Suprapubic skin (tissue), 4 donors: ENCODE measurements at regions not wholly inside any gene's neighbourhood (a gene's known extent, or its start where the extent isn't known, plus 50 kb on each side); places are given as distances from the start of the nearest gene placed in this dataset.
"Not testable (repeated sequence)": the region's sequence is repeated elsewhere in the genome, so short reads cannot be mapped to it uniquely, and the experiment has no call there.

ENCODE experiments used
- DNase-seq, 2 donors: peaks; one replicate each; pipeline ENCODE4 v3.0.0-alpha.2; 2019; ENCODE audit warnings: low spot score in 2 of 2
- H3K27ac ChIP-seq: fragments of 200-600 bp; sonication (generic); one replicate; pipeline ENCODE4 v1.5.1; 2019
- H3K27me3 ChIP-seq: fragments of 200-600 bp; sonication (generic); one replicate; pipeline ENCODE4 v1.5.1; 2019
- H3K36me3 ChIP-seq: fragments of 200-600 bp; sonication (generic); one replicate; pipeline ENCODE4 v1.5.1; 2019
- H3K4me1 ChIP-seq: fragments of 200-600 bp; sonication (generic); one replicate; pipeline ENCODE4 v1.5.1; 2019
- H3K4me3 ChIP-seq: fragments of 200-600 bp; sonication (generic); one replicate; pipeline ENCODE4 v1.5.1; 2019; ENCODE audit warnings: mild to moderate bottlenecking
- H3K9me3 ChIP-seq: fragments of 200-600 bp; sonication (generic); one replicate; pipeline ENCODE4 v1.5.1; 2019
- CTCF ChIP-seq, 2 donors: fragments of 200-600 bp in 1 of 2; fragments of 450-650 bp in 1 of 2; sonication (generic) in 1 of 2; IDR thresholded peaks; one replicate each; pipeline ENCODE4 v1.5.1; 2016 to 2019; ENCODE audit warnings: antibody characterized with exemption in 2 of 2, mild to moderate bottlenecking in 1 of 2, moderate library complexity in 1 of 2
- EP300 ChIP-seq: sonication (generic); formaldehyde crosslinking; IDR thresholded peaks from one replicate; pipeline ENCODE4 v1.6.1; 2017; ENCODE audit warnings: antibody characterized with exemption
- POLR2A ChIP-seq, 2 donors: fragments of 450-650 bp; IDR thresholded peaks; one replicate each; pipeline ENCODE4 v1.6.1; 2017; ENCODE audit warnings: antibody characterized with exemption in 2 of 2, mild to moderate bottlenecking in 2 of 2, moderate library complexity in 2 of 2
- POLR2AphosphoS5 ChIP-seq, 3 donors: sonication (generic); formaldehyde crosslinking; IDR thresholded peaks; one replicate each; pipeline ENCODE4 v1.6.1; 2017; ENCODE audit warnings: antibody characterized with exemption in 3 of 3
- WGBS: methylation state at CpG from one replicate; pipeline ENCODE4 v1.1.5; 2018; 5-methylcytosine and 5-hydroxymethylcytosine counted together

- Histone ChIP-seq H3K4me1 (peaks cover 15% of the 10 kb centered on the region), H3K4me3 (no peak overlapping the region), H3K27me3 (no peaks in the 10 kb centered on the region), H3K36me3 (no peaks in the 10 kb centered on the region), H3K9me3 (no peaks in the 10 kb centered on the region), H3K27ac (no peak overlapping the region)
- WGBS, result 41% methylated on average over 1 of the region's 1 CpG
- TF ChIP-seq POLR2AphosphoS5 (IDR thresholded peaks at IDR 0.05) (no peak), EP300 (no peak), POLR2A (IDR thresholded peaks at IDR 0.05) (no peak), CTCF (IDR thresholded peaks at IDR 0.05) (no peak)
- no peak for DNase-seq
Observed at GRCh38 chr2:215540658-215541057, 104.8 kb upstream of the FN1 start.

- DNase-seq, result no peak
- no peak overlapping the region for H3K27ac ChIP-seq
Observed at GRCh38 chr2:215537611-215538010, 101.7 kb upstream of the FN1 start.

GRCh38 chr2:215536510-215536909 lies 100.6 kb upstream of the FN1 start:
- TF ChIP-seq POLR2A (IDR thresholded peaks at IDR 0.05) (no peak), EP300 (no peak), POLR2AphosphoS5 (IDR thresholded peaks at IDR 0.05) (no peak), CTCF (IDR thresholded peaks at IDR 0.05) (no peak)
- DNase-seq, result no peak
- Histone ChIP-seq H3K27ac (no peak overlapping the region), H3K4me1 (peaks cover 16% of the 10 kb centered on the region), H3K4me3 (no peak overlapping the region), H3K27me3 (no peaks in the 10 kb centered on the region), H3K9me3 (no peaks in the 10 kb centered on the region), H3K36me3 (no peaks in the 10 kb centered on the region)
- 24% methylated on average over 5 of the region's 5 CpGs for WGBS

More at GRCh38 chr2:215537611-215538010, 101.7 kb upstream of the FN1 start:
- WGBS, result 64% methylated on average over 2 of the region's 2 CpGs
- no peak for TF ChIP-seq POLR2AphosphoS5 (IDR thresholded peaks at IDR 0.05)
- no peak for TF ChIP-seq EP300
- TF ChIP-seq CTCF (IDR thresholded peaks at IDR 0.05), result no peak
- no peak for TF ChIP-seq POLR2A (IDR thresholded peaks at IDR 0.05)
- Histone ChIP-seq H3K4me3 (no peak overlapping the region), H3K36me3 (no peaks in the 10 kb centered on the region), H3K4me1 (peaks cover 16% of the 10 kb centered on the region), H3K9me3 (no peaks in the 10 kb centered on the region), H3K27me3 (no peaks in the 10 kb centered on the region)

DNA sequence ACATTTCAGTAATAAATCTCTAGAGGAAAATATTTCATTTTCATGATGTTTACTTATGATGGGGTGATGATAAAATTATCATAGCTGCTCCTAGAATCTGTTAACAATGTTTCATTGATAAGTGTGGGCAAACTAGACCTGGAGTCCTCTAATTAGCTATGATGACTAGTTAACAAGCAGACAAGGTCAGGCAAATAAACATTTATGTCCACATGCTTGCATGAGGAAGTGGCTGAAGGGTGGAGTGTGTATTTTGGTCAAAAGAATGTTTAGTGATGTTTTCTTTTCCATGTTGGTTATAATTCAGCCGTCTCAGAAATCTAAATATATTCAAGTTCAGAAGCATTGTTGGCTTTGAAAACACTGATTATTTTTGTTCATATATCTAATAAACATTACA lies 99.9 kb upstream of the FN1 start:
- DNase-seq, result no peak
- TF ChIP-seq POLR2AphosphoS5 (IDR thresholded peaks at IDR 0.05), result no peak
- TF ChIP-seq POLR2A (IDR thresholded peaks at IDR 0.05), result no peak
- TF ChIP-seq EP300, result no peak
- TF ChIP-seq CTCF (IDR thresholded peaks at IDR 0.05), result no peak
- Histone ChIP-seq H3K4me1 (peaks cover 16% of the 10 kb centered on the region), H3K27ac (no peak overlapping the region), H3K27me3 (no peaks in the 10 kb centered on the region), H3K9me3 (no peaks in the 10 kb centered on the region), H3K36me3 (no peaks in the 10 kb centered on the region), H3K4me3 (no peak overlapping the region)
- 17% methylated on average over 1 of the region's 1 CpG for WGBS

DNA sequence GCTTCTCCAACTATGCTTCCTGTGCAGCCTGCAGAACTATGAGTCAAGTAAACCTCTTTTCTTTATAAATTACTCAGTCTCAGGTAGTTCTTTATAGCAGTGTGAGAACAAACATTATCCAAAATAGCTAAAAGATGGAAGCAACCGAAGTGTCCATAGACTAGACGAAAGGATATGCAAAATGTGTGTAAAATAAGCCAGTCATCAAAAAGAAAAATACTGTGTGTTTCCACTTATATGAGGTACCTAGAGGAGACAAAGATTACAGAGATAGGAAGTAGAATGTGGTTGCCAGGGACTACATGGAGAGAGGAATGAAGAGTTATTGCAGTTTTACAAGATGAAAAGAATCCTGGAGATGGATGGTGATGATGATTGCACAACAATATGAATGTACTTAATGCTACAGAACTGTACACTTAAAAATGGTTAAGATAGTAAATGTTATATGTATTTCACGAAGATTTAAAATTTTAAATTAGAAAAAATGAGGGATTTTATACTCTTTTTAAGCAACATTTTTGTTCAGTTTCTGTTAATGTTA lies 99.3 kb upstream of the FN1 start:
- no peaks in the 10 kb centered on the region for H3K9me3 ChIP-seq
- H3K27ac ChIP-seq, result no peak overlapping the region
- 68% methylated on average over 3 of the region's 3 CpGs for WGBS
- no peak for DNase-seq
- H3K36me3 ChIP-seq, result no peaks in the 10 kb centered on the region
- H3K27me3 ChIP-seq, result no peaks in the 10 kb centered on the region
- TF ChIP-seq POLR2AphosphoS5 (IDR thresholded peaks at IDR 0.05), result no peak
- no peak for TF ChIP-seq POLR2A (IDR thresholded peaks at IDR 0.05)
- no peak for TF ChIP-seq EP300
- no peak for TF ChIP-seq CTCF (IDR thresholded peaks at IDR 0.05)
- peaks cover 16% of the 10 kb centered on the region for H3K4me1 ChIP-seq
- no peak overlapping the region for H3K4me3 ChIP-seq

GRCh38 chr2:215533716-215534115 lies 97.8 kb upstream of the FN1 start:
- not testable (repeated sequence) for H3K27ac ChIP-seq, H3K36me3 ChIP-seq, H3K27me3 ChIP-seq, DNase-seq, H3K4me3 ChIP-seq, H3K9me3 ChIP-seq
- peaks cover 16% of the 10 kb centered on the region for H3K4me1 ChIP-seq
- WGBS, result 100% methylated on average over 2 of the region's 2 CpGs
